Activated T-helper 2 cell treated with anti-CD3 and anti-CD28 coated beads, Interferon-gamma antibody, Interleukin-2, Interleukin-4, amounts not matched to agents 10 μg/mL and 5 μg/mL and 100 μg/mL, durations not matched to agents 14 hours and 24 hours and 36 hours (primary cell): ENCODE measurements at regions not wholly inside any gene's neighbourhood (a gene's known extent, or its start where the extent isn't known, plus 50 kb on each side); places are given as distances from the start of the nearest gene placed in this dataset.

Source experiments
- DNase-seq: peaks from one replicate; pipeline ENCODE4 v3.0.0; 2021; ENCODE audit warnings: low spot score
- H3K27ac Mint-ChIP-seq: one replicate; pipeline ENCODE4 v1.8.0; 2021; ENCODE audit warnings: mixed read lengths
- H3K27me3 Mint-ChIP-seq: one replicate; pipeline ENCODE4 v1.8.0; 2021; ENCODE audit warnings: low read depth, mixed read lengths
- H3K36me3 Mint-ChIP-seq: one replicate; pipeline ENCODE4 v1.8.0; 2021; ENCODE audit warnings: low read depth, mixed read lengths
- H3K4me1 Mint-ChIP-seq: one replicate; pipeline ENCODE4 v1.8.0; 2021; ENCODE audit warnings: low read depth, mixed read lengths
- H3K4me3 Mint-ChIP-seq: one replicate; pipeline ENCODE4 v1.8.0; 2021; ENCODE audit warnings: low read depth, mild to moderate bottlenecking, moderate library complexity, mixed read lengths
- H3K9me3 Mint-ChIP-seq: one replicate; pipeline ENCODE4 v1.8.0; 2021; ENCODE audit warnings: mixed read lengths
- intact Hi-C: fragments of 100-400 bp; cut with micrococcal nuclease; formaldehyde crosslinking; loops from one replicate; pipeline ENCODE4 v1.15.1; 2023

DNA sequence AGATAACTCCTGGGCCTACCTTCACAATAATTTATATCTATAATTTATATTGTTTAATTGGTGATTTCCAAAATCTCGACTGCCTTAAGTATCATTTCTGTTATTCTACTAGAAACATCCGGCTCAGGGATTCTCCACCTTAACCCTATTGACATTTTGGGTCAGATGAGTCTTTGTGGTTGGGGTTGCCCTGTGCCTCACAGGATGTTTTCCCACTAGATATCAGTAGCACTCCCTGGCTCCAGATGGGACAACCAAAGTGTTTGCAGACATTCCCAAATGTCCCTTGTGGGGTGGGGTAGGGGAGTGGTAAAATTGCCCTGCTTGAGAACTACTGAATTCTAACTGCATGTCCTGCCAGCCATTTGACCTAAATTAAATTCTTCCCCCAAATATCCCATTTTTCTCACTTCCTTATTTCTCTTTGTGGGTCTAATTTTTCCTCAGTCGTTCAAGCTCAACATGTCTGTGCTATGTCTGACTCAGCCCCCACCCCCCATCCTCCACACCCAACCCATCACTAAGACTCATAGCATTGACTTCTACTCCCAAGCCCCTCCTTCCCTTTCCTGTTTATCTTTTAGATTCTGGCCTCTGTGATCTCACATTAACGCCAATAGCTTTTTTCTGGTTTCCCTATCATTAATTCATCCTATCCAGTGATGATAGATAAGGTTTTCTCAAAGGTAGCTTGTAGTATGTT, 545.1 kb downstream of the EFNB2 start:
- Mint-ChIP-seq H3K27ac (no peak overlapping the region), H3K36me3 (no peaks in the 10 kb centered on the region), H3K4me3 (no peak overlapping the region), H3K4me1 (no peaks in the 10 kb centered on the region), H3K27me3 (no peaks in the 10 kb centered on the region), H3K9me3 (no peaks in the 10 kb centered on the region)
- no peak for DNase-seq
- intact Hi-C loops = no loop called here

DNA sequence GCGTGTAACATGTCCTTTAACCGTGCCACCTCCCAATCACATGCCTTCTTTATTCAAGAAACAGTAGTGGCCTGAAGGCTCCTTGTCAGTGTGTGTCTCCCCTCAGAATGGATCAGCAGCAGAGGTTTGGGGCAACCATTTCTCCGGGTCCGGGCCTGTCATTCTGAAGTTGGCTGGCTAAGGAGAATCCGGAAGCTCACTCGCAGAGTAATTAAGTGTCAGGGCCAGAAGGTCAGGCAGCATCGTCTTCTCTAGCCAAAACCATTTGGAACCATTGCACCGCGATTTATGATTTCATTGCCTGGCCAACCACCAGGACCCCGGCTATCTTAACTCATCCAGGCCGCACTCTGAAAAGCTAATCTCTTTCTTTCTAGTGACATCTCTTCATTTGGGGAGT, 550.8 kb downstream of the EFNB2 start:
- H3K9me3 Mint-ChIP-seq = no peaks in the 10 kb centered on the region
- no peak for DNase-seq

DNA sequence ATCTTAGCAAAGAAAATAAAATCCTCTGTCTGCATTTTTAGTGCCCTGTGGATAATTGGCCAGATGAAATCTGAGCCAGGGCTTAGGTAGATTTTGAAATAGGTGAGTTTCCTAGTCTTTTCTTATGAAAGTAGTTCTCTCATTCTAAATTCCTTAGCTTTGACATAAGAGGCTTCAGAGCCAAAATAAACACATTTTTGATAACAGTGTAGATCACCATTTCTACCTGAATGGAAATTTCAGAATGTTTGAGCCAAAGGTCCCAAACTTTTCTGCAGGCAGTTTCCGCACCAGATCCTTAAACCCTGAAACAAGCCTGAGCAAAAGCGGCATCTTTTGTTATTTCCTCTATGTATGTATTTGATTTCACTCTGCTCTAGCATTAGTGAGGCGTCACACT, 551.2 kb downstream of the EFNB2 start:
- H3K27me3 Mint-ChIP-seq = no peaks in the 10 kb centered on the region
- H3K4me1 Mint-ChIP-seq = no peaks in the 10 kb centered on the region
- H3K4me3 Mint-ChIP-seq = no peak overlapping the region
- H3K9me3 Mint-ChIP-seq = no peaks in the 10 kb centered on the region
- no peaks in the 10 kb centered on the region for H3K36me3 Mint-ChIP-seq
- H3K27ac Mint-ChIP-seq = no peak overlapping the region
- intact Hi-C loops = no loop called here
- no peak for DNase-seq

More for the DNA sequence above, 550.8 kb downstream of the EFNB2 start:
- Mint-ChIP-seq H3K4me1 (no peaks in the 10 kb centered on the region), H3K36me3 (no peaks in the 10 kb centered on the region), H3K4me3 (no peak overlapping the region), H3K27ac (no peak overlapping the region), H3K27me3 (no peaks in the 10 kb centered on the region)
- intact Hi-C loops = no loop called here

DNA sequence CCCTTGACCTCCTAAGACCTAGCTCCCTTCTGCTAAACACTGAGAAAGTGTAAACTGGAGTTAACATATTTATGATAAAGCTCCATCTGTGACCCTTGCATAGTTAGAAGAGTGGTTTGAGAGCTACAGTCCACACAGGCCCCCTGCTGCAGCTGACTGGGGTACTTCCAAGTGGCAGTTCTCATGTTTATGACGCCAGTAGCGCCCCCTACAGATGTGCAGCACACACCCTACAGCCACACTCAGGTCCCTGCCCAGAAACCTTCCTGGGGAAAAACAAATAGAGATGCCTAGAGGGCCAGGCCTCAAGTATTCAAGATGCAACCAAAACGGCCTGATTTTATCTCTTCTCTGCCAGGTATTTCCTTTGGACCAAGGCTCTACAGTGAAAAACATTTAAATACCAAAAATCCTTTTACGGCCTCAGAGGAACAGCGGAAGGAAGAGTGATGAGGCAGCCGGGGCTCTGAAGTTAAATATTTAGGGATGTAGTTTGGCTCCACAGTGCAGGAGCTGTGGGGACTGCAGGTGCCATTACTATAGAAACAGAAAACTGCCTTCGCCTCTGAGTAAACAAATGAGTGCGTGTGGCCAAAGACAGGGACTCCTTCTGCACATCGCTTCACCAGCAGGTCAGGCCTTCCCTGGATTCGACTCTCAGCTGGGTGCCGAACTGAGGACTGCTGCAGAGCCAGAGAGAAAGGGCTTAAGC, 553.1 kb downstream of the EFNB2 start:
- intact Hi-C loops = no loop called here
- Mint-ChIP-seq H3K27ac (no peak overlapping the region), H3K4me3 (no peak overlapping the region), H3K4me1 (no peaks in the 10 kb centered on the region), H3K36me3 (no peaks in the 10 kb centered on the region), H3K9me3 (no peaks in the 10 kb centered on the region), H3K27me3 (no peaks in the 10 kb centered on the region)
- DNase-seq = no peak

DNA sequence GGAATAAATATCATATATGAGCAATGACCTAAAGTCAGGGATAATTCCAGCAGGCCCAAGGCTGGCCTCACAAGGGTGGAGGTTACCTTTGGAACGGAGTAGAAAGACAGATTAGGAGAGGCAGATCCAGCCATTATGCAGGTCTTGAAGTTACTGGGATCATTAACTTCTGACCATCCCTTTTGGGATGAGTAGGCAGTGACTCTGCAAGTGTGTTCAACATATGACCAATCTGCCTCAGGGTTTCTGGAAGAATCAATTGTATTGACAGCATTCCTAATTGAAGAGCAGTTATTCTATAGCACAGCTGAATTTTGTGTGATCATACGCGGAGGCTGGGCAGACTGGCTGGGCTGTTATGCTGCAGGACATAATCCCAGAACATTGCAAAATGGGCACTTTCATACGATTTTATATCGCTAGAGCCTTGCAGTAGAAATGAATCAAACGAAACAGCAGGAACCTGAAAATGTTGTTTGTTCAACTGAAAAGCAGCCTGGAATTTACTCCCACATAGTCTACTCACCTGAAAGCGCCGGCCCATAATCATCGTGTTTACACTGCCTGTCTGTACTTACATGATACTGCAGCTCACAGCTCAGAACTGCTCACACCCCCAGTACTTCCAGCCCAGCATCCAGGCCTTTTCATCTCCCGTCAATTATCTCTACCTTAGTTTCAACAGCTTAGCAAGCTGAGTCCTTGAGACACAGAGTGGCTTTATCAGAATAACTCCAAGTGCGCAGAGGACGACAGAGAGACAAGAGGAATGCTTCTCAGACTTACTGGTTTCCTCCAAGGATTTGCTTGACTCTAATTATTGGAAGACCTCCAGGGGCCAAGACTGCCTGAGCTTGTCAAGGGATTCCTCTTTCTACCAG, 556.1 kb downstream of the EFNB2 start:
- no peaks in the 10 kb centered on the region for H3K27me3 Mint-ChIP-seq
- no peak for DNase-seq
- no peaks in the 10 kb centered on the region for H3K36me3 Mint-ChIP-seq
- intact Hi-C loops = no loop called here
- H3K4me3 Mint-ChIP-seq = no peak overlapping the region
- no peak overlapping the region for H3K27ac Mint-ChIP-seq
- no peaks in the 10 kb centered on the region for H3K9me3 Mint-ChIP-seq
- H3K4me1 Mint-ChIP-seq = no peaks in the 10 kb centered on the region

DNA sequence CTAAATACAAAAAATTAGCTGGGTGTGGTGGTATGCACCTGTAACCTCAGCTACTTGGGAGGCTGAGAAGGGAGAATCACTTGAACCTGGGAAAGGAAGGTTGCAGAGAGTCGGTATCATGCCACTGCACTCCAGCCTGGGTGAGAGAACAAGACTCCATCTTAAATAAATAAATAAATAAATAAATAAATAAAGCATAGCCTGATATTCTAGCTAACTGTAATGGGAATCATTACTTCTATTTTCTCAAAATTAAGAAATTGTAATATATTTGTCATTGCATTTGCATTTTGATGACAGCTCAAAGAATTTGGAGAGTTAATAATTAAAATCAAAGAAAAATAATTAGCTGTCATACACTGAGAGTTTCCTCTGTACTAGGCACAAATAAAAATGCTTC, 561.1 kb downstream of the EFNB2 start:
- H3K27ac Mint-ChIP-seq = no peak overlapping the region
- intact Hi-C loops = no loop called here
- no peak overlapping the region for H3K4me3 Mint-ChIP-seq
- no peaks in the 10 kb centered on the region for H3K36me3 Mint-ChIP-seq
- no peaks in the 10 kb centered on the region for H3K9me3 Mint-ChIP-seq
- no peaks in the 10 kb centered on the region for H3K4me1 Mint-ChIP-seq
- no peaks in the 10 kb centered on the region for H3K27me3 Mint-ChIP-seq
- no peak for DNase-seq

DNA sequence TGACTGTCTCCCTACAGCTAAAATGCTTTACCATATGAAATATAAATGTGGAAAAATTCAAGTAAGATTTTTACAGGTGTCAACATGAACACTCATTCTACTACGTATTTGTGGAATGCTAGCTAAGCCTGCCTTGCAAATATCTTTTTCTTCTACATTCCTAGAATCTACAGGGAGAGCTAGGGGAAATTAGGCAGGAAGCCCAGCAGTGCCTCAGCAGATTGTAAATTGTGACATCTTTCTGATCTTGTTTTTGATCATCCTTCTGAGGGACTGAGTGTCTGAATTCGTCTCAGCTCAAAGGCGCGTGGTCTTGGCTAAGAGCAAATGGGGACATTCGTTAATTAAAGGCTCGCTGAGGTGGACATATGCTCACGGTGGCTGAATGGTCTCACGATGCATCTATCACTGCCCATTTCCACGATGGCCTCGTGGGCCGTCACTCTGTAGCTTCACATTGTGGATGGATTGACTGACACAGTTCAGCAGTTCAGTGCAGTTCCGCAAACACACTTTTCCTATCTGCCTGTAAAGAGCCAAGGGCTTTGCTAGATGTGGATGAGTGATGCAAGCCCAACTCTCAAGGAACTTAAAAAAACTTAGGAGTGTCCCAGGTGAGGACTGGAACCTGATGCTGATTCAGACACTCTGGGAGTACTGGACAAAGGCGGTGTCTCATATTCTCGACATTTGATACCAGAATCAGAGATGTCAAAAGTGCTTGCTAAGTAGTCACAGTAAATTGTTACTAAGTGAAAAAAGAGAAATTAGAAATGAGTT, 562.5 kb downstream of the EFNB2 start:
- H3K27me3 Mint-ChIP-seq = no peaks in the 10 kb centered on the region
- H3K27ac Mint-ChIP-seq = no peak overlapping the region
- no peaks in the 10 kb centered on the region for H3K4me1 Mint-ChIP-seq
- H3K4me3 Mint-ChIP-seq = no peak overlapping the region
- no peaks in the 10 kb centered on the region for H3K9me3 Mint-ChIP-seq
- DNase-seq = no peak
- intact Hi-C loops = no loop called here
- H3K36me3 Mint-ChIP-seq = no peaks in the 10 kb centered on the region

DNA sequence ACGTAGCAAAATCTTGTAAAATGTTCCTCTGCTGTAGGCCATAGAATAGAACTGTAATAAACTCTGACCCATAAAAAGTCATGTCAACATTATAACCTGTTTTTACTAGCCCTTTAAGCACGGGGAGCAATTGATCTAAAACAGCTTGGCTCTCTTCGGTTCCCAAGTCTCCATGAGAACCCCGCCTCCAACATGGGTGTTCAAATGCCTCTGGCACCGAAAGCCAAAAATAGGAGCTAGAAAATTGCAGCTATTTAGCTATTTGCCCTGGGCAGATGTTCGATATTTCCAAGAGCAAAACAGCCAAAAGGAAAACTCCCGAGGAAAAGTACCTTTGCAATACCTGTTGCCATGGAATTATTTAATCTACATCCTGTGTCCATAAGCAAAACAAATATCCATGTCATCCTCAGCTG, 563.1 kb downstream of the EFNB2 start:
- DNase-seq = no peak

DNA sequence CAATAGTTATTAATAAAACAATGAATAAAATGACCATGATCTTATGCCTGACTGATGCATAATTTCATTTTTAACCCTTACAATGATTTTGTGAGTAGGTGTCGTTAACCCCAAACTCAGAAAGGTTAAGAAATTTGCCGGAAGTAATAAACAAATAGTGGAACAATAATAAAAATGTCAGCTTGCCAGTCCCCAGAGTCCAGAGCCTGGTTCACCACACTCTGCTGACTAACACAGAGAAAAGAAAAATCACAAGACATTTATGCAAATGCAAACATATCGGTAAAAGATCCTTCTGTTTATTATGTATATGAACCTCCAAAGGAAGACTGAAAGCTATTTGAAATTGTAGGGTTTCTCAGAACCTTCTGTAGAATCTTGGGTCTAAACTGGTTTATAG, 563.7 kb downstream of the EFNB2 start:
- H3K36me3 Mint-ChIP-seq = no peaks in the 10 kb centered on the region
- intact Hi-C loops = no loop called here

More for the DNA sequence above, 563.1 kb downstream of the EFNB2 start:
- intact Hi-C loops = no loop called here
- H3K27ac Mint-ChIP-seq = no peak overlapping the region
- no peaks in the 10 kb centered on the region for H3K36me3 Mint-ChIP-seq
- H3K4me1 Mint-ChIP-seq = no peaks in the 10 kb centered on the region
- H3K27me3 Mint-ChIP-seq = no peaks in the 10 kb centered on the region
- no peak overlapping the region for H3K4me3 Mint-ChIP-seq
- no peaks in the 10 kb centered on the region for H3K9me3 Mint-ChIP-seq

DNA sequence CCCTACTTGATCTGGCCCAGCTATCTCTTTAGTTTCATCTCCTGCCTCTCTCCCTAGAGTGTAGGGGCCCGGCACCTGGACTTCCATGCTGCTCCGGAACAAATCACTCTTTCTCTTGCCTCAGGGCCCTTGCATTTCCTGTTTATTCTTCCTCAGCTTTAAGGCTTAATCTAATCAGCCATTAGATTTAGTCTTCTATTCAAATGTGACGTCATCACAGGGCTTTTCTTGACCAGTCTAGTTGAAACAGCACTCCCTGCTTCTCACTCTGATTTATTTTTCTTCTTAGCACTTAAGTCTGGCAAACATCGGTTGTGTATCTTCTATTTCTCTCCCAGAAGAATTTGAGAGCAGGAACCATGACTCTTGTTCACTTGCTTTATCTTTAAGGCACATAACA, 564.1 kb downstream of the EFNB2 start:
- H3K4me3 Mint-ChIP-seq = no peak overlapping the region
- H3K36me3 Mint-ChIP-seq = no peaks in the 10 kb centered on the region
- no peaks in the 10 kb centered on the region for H3K4me1 Mint-ChIP-seq
- H3K27ac Mint-ChIP-seq = no peak overlapping the region
- no peaks in the 10 kb centered on the region for H3K9me3 Mint-ChIP-seq
- intact Hi-C loops = no loop called here
- H3K27me3 Mint-ChIP-seq = no peaks in the 10 kb centered on the region
- DNase-seq = no peak

More for the DNA sequence above, 563.7 kb downstream of the EFNB2 start:
- no peak overlapping the region for H3K27ac Mint-ChIP-seq
- no peaks in the 10 kb centered on the region for H3K4me1 Mint-ChIP-seq
- no peaks in the 10 kb centered on the region for H3K27me3 Mint-ChIP-seq
- no peak for DNase-seq
- no peaks in the 10 kb centered on the region for H3K9me3 Mint-ChIP-seq
- H3K4me3 Mint-ChIP-seq = no peak overlapping the region

DNA sequence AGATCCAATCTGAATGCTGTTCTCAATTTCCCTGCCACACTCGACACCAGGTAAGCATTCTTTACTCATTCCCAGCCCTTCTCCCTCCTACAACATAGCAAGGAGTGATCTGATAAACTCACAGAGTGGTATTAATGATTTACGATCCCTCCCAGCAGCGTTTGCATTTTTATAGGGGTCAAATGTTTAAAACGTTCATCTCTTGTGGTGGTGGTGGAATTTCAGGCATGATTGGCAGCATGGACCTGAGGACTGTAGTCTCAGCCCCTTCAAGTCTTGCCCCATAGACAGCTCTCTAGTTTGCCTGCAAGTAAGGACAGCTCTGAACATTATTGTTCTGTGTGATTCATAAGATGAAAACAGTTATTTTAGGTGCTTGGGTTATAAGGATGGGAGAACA, 565.7 kb downstream of the EFNB2 start:
- intact Hi-C loops = no loop called here
- Mint-ChIP-seq H3K27me3 (no peaks in the 10 kb centered on the region), H3K4me3 (no peak overlapping the region), H3K27ac (no peak overlapping the region), H3K36me3 (no peaks in the 10 kb centered on the region), H3K9me3 (no peaks in the 10 kb centered on the region), H3K4me1 (no peaks in the 10 kb centered on the region)
- no peak for DNase-seq

DNA sequence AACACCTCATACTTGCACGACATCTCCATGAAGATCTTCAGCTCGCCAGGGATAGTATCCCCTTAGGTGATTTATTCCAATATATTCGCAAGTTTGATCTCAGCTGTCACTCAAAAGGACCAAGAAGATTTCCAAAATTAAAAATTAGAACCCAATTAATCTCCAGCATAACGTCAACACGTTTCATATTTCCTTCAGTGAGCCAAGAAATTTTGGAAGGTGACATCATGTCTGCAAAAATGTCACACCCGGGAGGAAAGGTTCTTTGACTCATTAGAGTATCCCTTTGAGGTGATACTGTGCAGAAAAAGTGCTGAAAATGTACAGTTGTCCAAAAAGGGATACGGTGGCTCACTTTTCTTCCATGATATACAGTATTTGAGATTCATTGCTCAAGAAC, 569.6 kb downstream of the EFNB2 start:
- Mint-ChIP-seq H3K4me3 (no peak overlapping the region), H3K36me3 (no peaks in the 10 kb centered on the region), H3K4me1 (no peaks in the 10 kb centered on the region), H3K27ac (no peak overlapping the region), H3K27me3 (no peaks in the 10 kb centered on the region), H3K9me3 (no peaks in the 10 kb centered on the region)
- intact Hi-C loops = no loop called here
- no peak for DNase-seq
